HL-60 (cell line): ENCODE measurements at regions not wholly inside any gene's neighbourhood (a gene's known extent, or its start where the extent isn't known, plus 50 kb on each side); places are given as distances from the start of the nearest gene placed in this dataset.

Experiments
- CTCF ChIP-seq: IDR thresholded peaks from one replicate; pipeline ENCODE4 v1.5.1; 2011; ENCODE audit warnings: low read length, control low read depth, inconsistent platforms; ENCODE audit not compliant: insufficient read depth
- POLR2AphosphoS5 ChIP-seq: IDR thresholded peaks from 2 replicates; pipeline ENCODE4 v1.6.1; 2012; ENCODE audit warnings: low read depth

- TF ChIP-seq CTCF (no peak), POLR2AphosphoS5 (no peak)
These were observed 1625.5 kb upstream of the CELF4 start for GRCh38 chr18:39191058-39191457.
